Right lobe of liver (tissue), 4 donors: ENCODE measurements at regions not wholly inside any gene's neighbourhood (a gene's known extent, or its start where the extent isn't known, plus 50 kb on each side); places are given as distances from the start of the nearest gene placed in this dataset.

Experiments
- POLR2A ChIP-seq: fragments of 450-650 bp; IDR thresholded peaks from one replicate; pipeline ENCODE4 v1.6.1; 2017; ENCODE audit warnings: antibody characterized with exemption, mild to moderate bottlenecking
- TF ChIP-seq, protein P1 (sequence below), 4 donors: fragments of 200-600 bp in 3 of 4; fragments of 450-650 bp in 1 of 4; IDR thresholded peaks; one replicate each; pipeline versions ENCODE4 v1.5.1 to v1.8.0; 2016 to 2022; ENCODE audit warnings: antibody characterized with exemption in 4 of 4, mild to moderate bottlenecking in 2 of 4
- donor health status: DM: no; HTN: no; CAD: no.
- donor health status: DM: no; HTN: no; CAD: no.
- donor health status: DM: no; HTN: yes; CAD: no.

DNA sequence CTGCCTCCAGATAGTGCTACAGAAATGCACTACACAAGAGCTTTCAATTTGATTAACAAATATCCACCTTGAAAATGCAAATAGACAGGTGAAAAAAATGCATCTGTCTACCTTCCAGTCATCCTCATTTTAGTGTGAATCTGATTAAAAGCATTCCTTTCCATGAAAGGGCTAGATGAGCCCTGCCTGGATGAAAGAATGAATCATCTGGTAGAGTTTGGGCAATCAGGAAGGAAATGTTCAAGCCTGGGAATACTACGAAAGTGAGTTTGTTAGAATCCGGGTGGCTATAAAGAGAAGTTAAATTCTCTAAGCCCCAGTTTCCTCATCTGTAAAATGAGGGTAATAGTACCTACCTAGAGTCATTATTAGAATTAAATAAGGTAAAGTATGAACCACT, 142.6 kb downstream of the FAM114A2 start:
- TF ChIP-seq, protein P1, sequence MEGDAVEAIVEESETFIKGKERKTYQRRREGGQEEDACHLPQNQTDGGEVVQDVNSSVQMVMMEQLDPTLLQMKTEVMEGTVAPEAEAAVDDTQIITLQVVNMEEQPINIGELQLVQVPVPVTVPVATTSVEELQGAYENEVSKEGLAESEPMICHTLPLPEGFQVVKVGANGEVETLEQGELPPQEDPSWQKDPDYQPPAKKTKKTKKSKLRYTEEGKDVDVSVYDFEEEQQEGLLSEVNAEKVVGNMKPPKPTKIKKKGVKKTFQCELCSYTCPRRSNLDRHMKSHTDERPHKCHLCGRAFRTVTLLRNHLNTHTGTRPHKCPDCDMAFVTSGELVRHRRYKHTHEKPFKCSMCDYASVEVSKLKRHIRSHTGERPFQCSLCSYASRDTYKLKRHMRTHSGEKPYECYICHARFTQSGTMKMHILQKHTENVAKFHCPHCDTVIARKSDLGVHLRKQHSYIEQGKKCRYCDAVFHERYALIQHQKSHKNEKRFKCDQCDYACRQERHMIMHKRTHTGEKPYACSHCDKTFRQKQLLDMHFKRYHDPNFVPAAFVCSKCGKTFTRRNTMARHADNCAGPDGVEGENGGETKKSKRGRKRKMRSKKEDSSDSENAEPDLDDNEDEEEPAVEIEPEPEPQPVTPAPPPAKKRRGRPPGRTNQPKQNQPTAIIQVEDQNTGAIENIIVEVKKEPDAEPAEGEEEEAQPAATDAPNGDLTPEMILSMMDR (IDR thresholded peaks at IDR 0.05), result no peak
- no peak for TF ChIP-seq POLR2A
